Gastrocnemius medialis (tissue), 4 donors: ENCODE measurements at regions not wholly inside any gene's neighbourhood (a gene's known extent, or its start where the extent isn't known, plus 50 kb on each side); places are given as distances from the start of the nearest gene placed in this dataset.

ENCODE experiments used
- ATAC-seq, 2 donors: fragments of 150-250 bp; one replicate each; pipeline ENCODE4 v1.9.1; 2016
- DNase-seq, 2 donors: peaks; one replicate each; pipeline ENCODE4 v3.0.0-alpha.2; 2019
- H3K27ac ChIP-seq, 4 donors: fragments of 200-600 bp; sonication (generic); 1 replicate in 1 of 4; 2 replicates in 3 of 4; pipeline ENCODE4 v1.5.1; 2016 to 2018; ENCODE audit warnings: mild to moderate bottlenecking in 2 of 4, moderate library complexity in 1 of 4
- H3K27me3 ChIP-seq, 3 donors: fragments of 200-600 bp; sonication (generic) in 2 of 3; 1 replicate in 1 of 3; 2 replicates in 2 of 3; pipeline versions ENCODE4 v1.5.1 to v1.6.0; 2016 to 2019; ENCODE audit warnings: mild to moderate bottlenecking in 1 of 3, moderate library complexity in 1 of 3
- H3K36me3 ChIP-seq, 2 donors: fragments of 200-600 bp; sonication (generic) in 1 of 2; one replicate each; pipeline ENCODE4 v1.5.1; 2017 to 2018
- H3K4me1 ChIP-seq, 2 donors: fragments of 200-600 bp; sonication (generic) in 1 of 2; one replicate each; pipeline ENCODE4 v1.5.1; 2016 to 2017; ENCODE audit warnings: mild to moderate bottlenecking in 2 of 2
- H3K4me3 ChIP-seq, 4 donors: fragments of 200-600 bp; sonication (generic) in 3 of 4; 1 replicate in 1 of 4; 2 replicates in 3 of 4; pipeline ENCODE4 v1.5.1; 2016 to 2019; ENCODE audit warnings: mild to moderate bottlenecking in 2 of 4
- H3K9me3 ChIP-seq, 3 donors: fragments of 200-600 bp; sonication (generic) in 2 of 3; 1 replicate in 1 of 3; 2 replicates in 2 of 3; pipeline ENCODE4 v1.5.1; 2016 to 2019
- CTCF ChIP-seq, 5 experiments: fragments of 450-650 bp in 3 of 5; fragments of 200-600 bp in 2 of 5; sonication (generic) in 2 of 5; IDR thresholded peaks in 4 of 5; conservative IDR thresholded peaks in 1 of 5; 1 replicate in 4 of 5; 2 replicates in 1 of 5; pipeline ENCODE4 v1.5.1; 2016 to 2019; ENCODE audit warnings: antibody characterized with exemption in 5 of 5, mild to moderate bottlenecking in 3 of 5, moderate library complexity in 3 of 5
- POLR2A ChIP-seq, 2 donors: fragments of 450-650 bp; IDR thresholded peaks; one replicate each; pipeline ENCODE4 v1.6.1; 2017; ENCODE audit warnings: antibody characterized with exemption in 2 of 2, mild to moderate bottlenecking in 2 of 2, moderate library complexity in 2 of 2
- in situ Hi-C, 4 donors: fragments of 200-750 bp; cut with MboI; loops; one replicate each; pipeline versions ENCODE4 v1.15.0 to v1.8.0; 2017; ENCODE audit warnings: low sequenced_read_pairs in 4 of 4
- intact Hi-C: fragments of 100-400 bp; cut with DNase I; formaldehyde crosslinking; loops from one replicate; pipeline ENCODE4 v1.15.1; 2023; ENCODE audit warnings: low total_unique reads

- Histone ChIP-seq H3K4me3 (no peak overlapping the region), H3K36me3 (no peaks in the 10 kb centered on the region), H3K27ac (no peak overlapping the region), H3K27me3 (no peaks in the 10 kb centered on the region), H3K4me1 (no peaks in the 10 kb centered on the region), H3K9me3 (no peaks in the 10 kb centered on the region)
- intact Hi-C loops (no loop called here), in situ Hi-C loops (no loop called here)
- TF ChIP-seq POLR2A (IDR thresholded peaks at IDR 0.05) (no peak), CTCF (IDR thresholded peaks at IDR 0.05 in 4 of 5, conservative IDR thresholded peaks at IDR 0.05 in 1 of 5) (no peak)
- DNase-seq (no peak), ATAC-seq (no peak)
Measured at GRCh38 chr4:131119661-131120060, 2023.7 kb downstream of the C4orf33 start.

GRCh38 chr4:131137196-131137595 lies 2011.9 kb upstream of the PCDH10 start:
- TF ChIP-seq POLR2A (IDR thresholded peaks at IDR 0.05) (no peak), CTCF (IDR thresholded peaks at IDR 0.05 in 4 of 5, conservative IDR thresholded peaks at IDR 0.05 in 1 of 5) (no peak)
- Histone ChIP-seq H3K4me3 (no peak overlapping the region), H3K9me3 (no peaks in the 10 kb centered on the region), H3K4me1 (no peaks in the 10 kb centered on the region), H3K27ac (no peak overlapping the region), H3K36me3 (no peaks in the 10 kb centered on the region), H3K27me3 (no peaks in the 10 kb centered on the region)
- intact Hi-C loops (no loop called here), in situ Hi-C loops (no loop called here)
- DNase-seq (no peak), ATAC-seq (no peak)

- in situ Hi-C loops (no loop called here), intact Hi-C loops (no loop called here)
- Histone ChIP-seq H3K9me3 (no peaks in the 10 kb centered on the region), H3K36me3 (no peaks in the 10 kb centered on the region), H3K4me1 (no peaks in the 10 kb centered on the region), H3K4me3 (no peak overlapping the region), H3K27me3 (no peaks in the 10 kb centered on the region), H3K27ac (no peak overlapping the region)
- TF ChIP-seq POLR2A (IDR thresholded peaks at IDR 0.05) (no peak), CTCF (IDR thresholded peaks at IDR 0.05 in 4 of 5, conservative IDR thresholded peaks at IDR 0.05 in 1 of 5) (no peak)
- no peak for DNase-seq
- ATAC-seq: no peak
Measured at GRCh38 chr4:131159261-131159660, 1989.8 kb upstream of the PCDH10 start.

GRCh38 chr4:131192318-131192717 lies 1956.8 kb upstream of the PCDH10 start:
- in situ Hi-C loops: no loop called here
- ATAC-seq: no peak
- intact Hi-C loops: no loop called here

More at GRCh38 chr4:131192318-131192717, 1956.8 kb upstream of the PCDH10 start:
- Histone ChIP-seq H3K9me3 (no peaks in the 10 kb centered on the region), H3K4me3 (no peak overlapping the region), H3K4me1 (no peaks in the 10 kb centered on the region), H3K36me3 (no peaks in the 10 kb centered on the region), H3K27me3 (no peaks in the 10 kb centered on the region), H3K27ac (no peak overlapping the region)
- DNase-seq: no peak
- TF ChIP-seq CTCF (IDR thresholded peaks at IDR 0.05 in 4 of 5, conservative IDR thresholded peaks at IDR 0.05 in 1 of 5) (no peak), POLR2A (IDR thresholded peaks at IDR 0.05) (no peak)
